ENCODE measurements at regions not wholly inside any gene's neighbourhood (a gene's known extent, or its start where the extent isn't known, plus 50 kb on each side); places are given as distances from the start of the nearest gene placed in this dataset.

- Histone ChIP-seq H3K4me2 (no peak overlapping the region), H3K9me3 (ENCODE audit: low read depth) (no peaks in the 10 kb centered on the region), H3K4me3 (no peak overlapping the region), H4K20me1 (ENCODE audit: low read depth) (no peaks in the 10 kb centered on the region), H2AFZ (replicated peaks) (no peak overlapping the region), H3K36me3 (no peaks in the 10 kb centered on the region), H3K27me3 (no peaks in the 10 kb centered on the region), H3K27ac (no peak overlapping the region), H3K9ac (no peak overlapping the region), H3K4me1 (no peaks in the 10 kb centered on the region), H3K79me2 (ENCODE audit: low read depth) (no peaks in the 10 kb centered on the region), H3F3A (ENCODE audit: low read depth) (no peaks in the 10 kb centered on the region)
- Mint-ChIP-seq H3K9me3 (no peaks in the 10 kb centered on the region), H3K27ac (no peak overlapping the region), H3K4me1 (peaks cover 6% of the 10 kb centered on the region), H3K36me3 (no peaks in the 10 kb centered on the region), H3K27me3 (ENCODE audit: insufficient read depth, low read depth) (peaks cover 2% of the 10 kb centered on the region), H3K4me3 (no peak overlapping the region)
- DNase-seq (ENCODE audit: low spot score) = no peak
- TF ChIP-seq CTCF (IDR thresholded peaks at IDR 0.05) (no peak), EZH2phosphoT487 (IDR thresholded peaks at IDR 0.05) (no peak), EZH2 (IDR thresholded peaks at IDR 0.05) (no peak)
These were observed 148.1 kb upstream of the TRPC7 start for GRCh38 chr5:136513430-136513829.

- Mint-ChIP-seq H3K27me3 (ENCODE audit: insufficient read depth, low read depth) (peaks cover 2% of the 10 kb centered on the region), H3K36me3 (no peaks in the 10 kb centered on the region), H3K4me1 (no peaks in the 10 kb centered on the region), H3K9me3 (no peaks in the 10 kb centered on the region), H3K4me3 (no peak overlapping the region), H3K27ac (no peak overlapping the region)
- H3K4me2 ChIP-seq = no peak overlapping the region
- no peaks in the 10 kb centered on the region for H4K20me1 ChIP-seq (ENCODE audit: low read depth)
- H3K79me2 ChIP-seq (ENCODE audit: low read depth) = no peaks in the 10 kb centered on the region
- no peaks in the 10 kb centered on the region for H3K27me3 ChIP-seq
- H3K9me3 ChIP-seq (ENCODE audit: low read depth) = no peaks in the 10 kb centered on the region
- no peak overlapping the region for H3K9ac ChIP-seq
- H3K4me1 ChIP-seq = no peaks in the 10 kb centered on the region
- TF ChIP-seq EZH2phosphoT487 (IDR thresholded peaks at IDR 0.05) (no peak), EZH2 (IDR thresholded peaks at IDR 0.05) (no peak), CTCF (IDR thresholded peaks at IDR 0.05) (no peak)
- no peak overlapping the region for H2AFZ ChIP-seq (replicated peaks)
- no peak overlapping the region for H3K27ac ChIP-seq
- H3F3A ChIP-seq (ENCODE audit: low read depth) = no peaks in the 10 kb centered on the region
- H3K4me3 ChIP-seq = no peak overlapping the region
- H3K36me3 ChIP-seq = no peaks in the 10 kb centered on the region
- no peak for DNase-seq (ENCODE audit: low spot score)
These were observed 145.7 kb upstream of the TRPC7 start for GRCh38 chr5:136511046-136511445.

- no peak overlapping the region for H3K27ac Mint-ChIP-seq
These were observed 145.1 kb upstream of the TRPC7 start for GRCh38 chr5:136510481-136510880.

More at GRCh38 chr5:136510481-136510880, 145.1 kb upstream of the TRPC7 start:
- no peak overlapping the region for H3K4me2 ChIP-seq
- H3K9ac ChIP-seq = no peak overlapping the region
- peaks cover 2% of the 10 kb centered on the region for H3K27me3 Mint-ChIP-seq (ENCODE audit: insufficient read depth, low read depth)
- TF ChIP-seq EZH2 (IDR thresholded peaks at IDR 0.05) (no peak), CTCF (IDR thresholded peaks at IDR 0.05) (no peak), EZH2phosphoT487 (IDR thresholded peaks at IDR 0.05) (no peak)
- H3K4me3 Mint-ChIP-seq = no peak overlapping the region
- no peaks in the 10 kb centered on the region for H3K27me3 ChIP-seq
- H3K36me3 ChIP-seq = no peaks in the 10 kb centered on the region
- H2AFZ ChIP-seq (replicated peaks) = no peak overlapping the region
- DNase-seq (ENCODE audit: low spot score) = no peak
- no peak overlapping the region for H3K4me3 ChIP-seq
- no peaks in the 10 kb centered on the region for H3K9me3 ChIP-seq (ENCODE audit: low read depth)
- no peaks in the 10 kb centered on the region for H3K36me3 Mint-ChIP-seq
- H3K79me2 ChIP-seq (ENCODE audit: low read depth) = no peaks in the 10 kb centered on the region
- H3F3A ChIP-seq (ENCODE audit: low read depth) = no peaks in the 10 kb centered on the region
- no peaks in the 10 kb centered on the region for H4K20me1 ChIP-seq (ENCODE audit: low read depth)
- H3K4me1 Mint-ChIP-seq = no peaks in the 10 kb centered on the region
- H3K4me1 ChIP-seq = no peaks in the 10 kb centered on the region
- H3K9me3 Mint-ChIP-seq = no peaks in the 10 kb centered on the region
- no peak overlapping the region for H3K27ac ChIP-seq

Measured in neural progenitor cell (in vitro differentiated cells).